ENCODE measurements at regions not wholly inside any gene's neighbourhood (a gene's known extent, or its start where the extent isn't known, plus 50 kb on each side); places are given as distances from the start of the nearest gene placed in this dataset.

GRCh38 chr10:110409488-110409887 is 88.2 kb upstream of the DUSP5 start:
- DNase-seq (no peak), ATAC-seq (no peak)
- intact Hi-C loops (cut with DNase I, micrococcal nuclease) = no loop called here

GRCh38 chr10:110409926-110410325 is 87.8 kb upstream of the DUSP5 start:
- DNase-seq (no peak), ATAC-seq (peak; percentile 36)
- intact Hi-C loops (cut with DNase I, micrococcal nuclease) = no loop called here

GRCh38 chr10:110410329-110411046 is 87.2 kb upstream of the DUSP5 start:
- intact Hi-C loops (cut with DNase I, micrococcal nuclease) = no loop called here
- peak; percentile 88 for ATAC-seq
- DNase-seq = peak; percentile 70 to 77

GRCh38 chr10:110411047-110411410 is 86.7 kb upstream of the DUSP5 start:
- ATAC-seq (no peak), DNase-seq (no peak)
- intact Hi-C loops (cut with DNase I, micrococcal nuclease) = no loop called here

- ATAC-seq (no peak), DNase-seq (no peak)
- intact Hi-C loops (cut with DNase I, micrococcal nuclease) = no loop called here
Measured at GRCh38 chr10:110413049-110413783, 84.5 kb upstream of the DUSP5 start.

- no peak for DNase-seq
- intact Hi-C loops (cut with DNase I, micrococcal nuclease) = no loop called here
- no peak for ATAC-seq
Measured at GRCh38 chr10:110413903-110414547, 83.7 kb upstream of the DUSP5 start.

GRCh38 chr10:110414548-110415309 is 83.0 kb upstream of the DUSP5 start:
- ATAC-seq (peak; percentile 2), DNase-seq (peak; percentile 51 to 73)
- intact Hi-C loops (cut with DNase I, micrococcal nuclease) = no loop called here

- DNase-seq (no peak), ATAC-seq (peak; percentile 21)
- intact Hi-C loops (cut with DNase I, micrococcal nuclease) = no loop called here
Measured at GRCh38 chr10:110415809-110416208, 81.9 kb upstream of the DUSP5 start.

GRCh38 chr10:110416776-110417711 is 80.7 kb upstream of the DUSP5 start:
- peak; percentile 91 for ATAC-seq
- peak; percentile 61 to 82 for DNase-seq
- intact Hi-C loops (cut with DNase I, micrococcal nuclease) = no loop called here

- intact Hi-C loops (cut with DNase I, micrococcal nuclease) = no loop called here
- DNase-seq (no peak), ATAC-seq (no peak)
Measured at GRCh38 chr10:110418218-110418617, 79.5 kb upstream of the DUSP5 start.

GRCh38 chr10:110419265-110419664 is 78.4 kb upstream of the DUSP5 start:
- ATAC-seq = no peak
- DNase-seq = no peak
- intact Hi-C loops (cut with DNase I, micrococcal nuclease) = no loop called here

GRCh38 chr10:110420401-110421193 is 77.1 kb upstream of the DUSP5 start:
- ATAC-seq = no peak
- no peak for DNase-seq
- intact Hi-C loops (cut with DNase I, micrococcal nuclease) = no loop called here

GRCh38 chr10:110421512-110422138 is 76.1 kb upstream of the DUSP5 start:
- DNase-seq (no peak), ATAC-seq (no peak)
- intact Hi-C loops (cut with DNase I, micrococcal nuclease) = no loop called here

- ATAC-seq (no peak), DNase-seq (no peak)
- intact Hi-C loops (cut with DNase I, micrococcal nuclease) = no loop called here
Measured at GRCh38 chr10:110422548-110422947, 75.2 kb upstream of the DUSP5 start.

GRCh38 chr10:110423650-110424049 is 74.1 kb upstream of the DUSP5 start:
- ATAC-seq (no peak), DNase-seq (no peak)
- intact Hi-C loops (cut with DNase I, micrococcal nuclease) = no loop called here

- intact Hi-C loops (cut with DNase I, micrococcal nuclease) = no loop called here
Measured at GRCh38 chr10:110425684-110426293, 71.9 kb upstream of the DUSP5 start.

More at GRCh38 chr10:110425684-110426293, 71.9 kb upstream of the DUSP5 start:
- ATAC-seq (peak; percentile 43), DNase-seq (no peak)

Data from left colon (tissue), 2 donors.